ENCODE measurements at regions not wholly inside any gene's neighbourhood (a gene's known extent, or its start where the extent isn't known, plus 50 kb on each side); places are given as distances from the start of the nearest gene placed in this dataset.

DNA sequence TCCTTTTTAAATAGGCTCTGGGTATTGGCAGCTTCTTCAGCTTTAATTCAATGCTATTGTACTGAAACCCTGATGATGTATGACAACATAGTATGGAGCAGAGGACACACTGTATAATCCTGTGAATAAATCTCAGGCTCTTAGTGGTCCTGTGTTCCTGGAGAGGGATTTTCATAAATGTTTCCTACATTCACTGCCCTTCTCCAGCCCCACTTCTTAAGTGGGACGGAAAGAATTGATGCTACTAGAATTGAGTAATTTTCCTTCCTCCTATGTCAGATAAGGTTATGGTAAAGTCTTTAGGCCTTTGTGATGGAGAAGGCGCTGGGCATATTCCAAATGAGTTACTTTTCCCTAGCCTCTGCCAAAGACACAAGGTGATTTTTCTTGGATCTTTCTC, 779.4 kb downstream of the TNS3 start:
- Histone ChIP-seq H3K4me1 (replicated peaks in 1 of 2) (no peaks in the 10 kb centered on the region), H3K4me3 (no peak overlapping the region), H3K27ac (no peak overlapping the region)
- in situ Hi-C loops (cut with MboI; ENCODE audit: low pct_unique_long_range_greater_than_20kb in 2 of 9, low sequenced_read_pairs in 9 of 9, unreplicated experiment in 9 of 9), result no loop called here
- 40 to 100% (median 100%) methylated on average over 1 to 2 of the region's 2 CpGs; no CpG with 5 or more reads in 3 of the 10 experiments for WGBS, 10 experiments
- peak in 4 of 8 experiments; percentile 39 to 53 (median 46) for ATAC-seq (replicated peaks in 6 of 8)

DNA sequence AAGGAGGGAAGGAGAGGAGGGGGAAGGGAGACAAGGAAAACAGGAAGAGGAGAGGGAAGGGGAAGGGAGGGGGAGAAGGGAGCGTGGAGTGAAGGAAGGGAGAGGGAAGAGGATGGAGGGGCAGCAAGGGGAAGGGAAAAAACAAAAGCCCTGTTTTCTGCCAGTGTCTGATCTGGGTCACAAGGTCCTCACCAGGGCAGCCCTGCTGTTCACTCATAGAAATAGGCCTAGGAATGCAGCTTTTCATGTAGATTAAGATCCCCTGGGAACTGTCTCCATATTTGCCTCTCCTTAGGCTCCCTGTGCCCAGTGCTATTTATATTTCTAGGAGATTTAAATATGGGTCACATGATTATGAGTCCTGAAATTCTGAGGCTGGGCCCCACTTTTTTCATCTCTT, 790.7 kb downstream of the TNS3 start:
- peak in 6 of 8 experiments; percentile 69 to 93 (median 76) for ATAC-seq (replicated peaks in 6 of 8)
- H3K4me3 ChIP-seq, result no peak overlapping the region
- peaks cover 0 to 6% of the 10 kb centered on the region in 2 donors for H3K4me1 ChIP-seq (replicated peaks in 1 of 2)
- in situ Hi-C loops (cut with MboI; ENCODE audit: low pct_unique_long_range_greater_than_20kb in 2 of 9, low sequenced_read_pairs in 9 of 9, unreplicated experiment in 9 of 9), result loop anchor here in 1 of 9 experiments (25.0 kb wide), 2 partner anchors 296 to 396 kb away; no protein-coding TSS in a partner anchor
- no CpG with 5 or more reads among the region's 1 CpG for WGBS, 10 experiments
- no peak overlapping the region for H3K27ac ChIP-seq

DNA sequence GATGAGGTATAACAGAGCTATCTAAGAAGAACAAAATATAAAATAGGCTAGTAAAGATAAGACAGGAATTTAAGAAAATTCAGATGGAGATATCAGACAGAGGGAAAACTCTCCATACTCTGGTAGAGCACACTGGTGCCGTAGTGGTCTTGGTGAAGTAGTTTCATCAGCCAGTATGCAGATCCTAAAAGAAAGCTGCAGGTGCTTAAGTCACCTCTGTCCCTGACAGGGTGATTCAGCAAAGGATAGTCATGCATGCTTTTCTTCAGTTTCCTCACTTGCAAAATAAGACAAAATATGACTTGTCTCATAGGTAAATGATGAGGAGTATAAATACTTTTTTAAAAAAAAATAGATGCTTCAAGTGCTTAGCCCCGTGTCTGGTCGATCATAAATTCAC, 794.9 kb downstream of the TNS3 start:
- Histone ChIP-seq H3K4me3 (no peak overlapping the region), H3K4me1 (replicated peaks in 1 of 2) (peaks cover 0 to 8% of the 10 kb centered on the region in 2 donors), H3K27ac (no peak overlapping the region)
- no peak for ATAC-seq (replicated peaks in 6 of 8)
- in situ Hi-C loops (cut with MboI; ENCODE audit: low pct_unique_long_range_greater_than_20kb in 2 of 9, low sequenced_read_pairs in 9 of 9, unreplicated experiment in 9 of 9), result loop anchor here in 1 of 9 experiments (25.0 kb wide), 2 partner anchors 300 to 400 kb away; no protein-coding TSS in a partner anchor
- WGBS, 10 experiments, result 60 to 100% (median 92%) methylated on average over 2 to 3 of the region's 3 CpGs; no CpG with 5 or more reads in 1 of the 10 experiments

DNA sequence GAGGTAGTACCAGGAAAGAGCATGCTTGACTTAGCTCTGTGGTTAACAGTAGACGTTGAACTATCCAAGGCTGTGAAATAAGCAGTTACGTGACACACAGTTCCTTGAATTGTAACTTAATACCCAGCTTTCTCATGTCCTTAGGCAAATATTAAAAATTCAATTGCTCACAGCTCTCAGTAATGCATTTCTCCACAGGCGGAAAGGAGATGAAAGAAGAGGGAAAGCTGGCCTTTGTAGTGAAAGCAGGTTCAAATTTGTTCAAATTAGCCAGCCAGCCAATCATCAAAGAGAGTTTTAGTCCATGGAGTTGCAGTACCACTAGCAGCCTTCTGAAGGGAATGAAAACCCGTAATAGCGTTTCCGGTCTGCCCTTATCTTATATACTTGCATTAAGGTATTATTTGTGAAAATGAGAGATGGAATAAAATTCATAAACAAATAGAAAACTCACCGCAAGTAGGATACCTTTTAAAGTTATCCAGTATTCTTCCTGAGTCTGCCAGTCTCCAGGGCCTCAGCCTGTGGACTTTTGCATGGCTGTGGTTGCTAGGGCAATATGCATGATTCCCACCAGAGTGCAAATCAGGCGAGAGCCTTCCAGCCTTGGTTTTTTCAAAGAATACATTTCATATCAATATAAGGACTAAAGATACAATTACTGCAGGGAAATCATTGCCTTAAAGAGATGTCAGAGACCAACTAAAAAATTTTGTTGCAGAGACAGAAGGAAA, 795.5 kb downstream of the TNS3 start:
- in situ Hi-C loops (cut with MboI; ENCODE audit: low pct_unique_long_range_greater_than_20kb in 2 of 9, low sequenced_read_pairs in 9 of 9, unreplicated experiment in 9 of 9), result loop anchor here in 1 of 9 experiments (25.0 kb wide), 2 partner anchors 301 to 401 kb away; no protein-coding TSS in a partner anchor
- Histone ChIP-seq H3K4me1 (replicated peaks in 1 of 2) (peaks cover 0 to 8% of the 10 kb centered on the region in 2 donors), H3K27ac (no peak overlapping the region), H3K4me3 (no peak overlapping the region)
- 37 to 83% (median 58%) methylated on average over 2 to 8 of the region's 8 CpGs for WGBS, 10 experiments
- ATAC-seq (replicated peaks in 6 of 8), result peak in 6 of 8 experiments; percentile 44 to 98 (median 72)

DNA sequence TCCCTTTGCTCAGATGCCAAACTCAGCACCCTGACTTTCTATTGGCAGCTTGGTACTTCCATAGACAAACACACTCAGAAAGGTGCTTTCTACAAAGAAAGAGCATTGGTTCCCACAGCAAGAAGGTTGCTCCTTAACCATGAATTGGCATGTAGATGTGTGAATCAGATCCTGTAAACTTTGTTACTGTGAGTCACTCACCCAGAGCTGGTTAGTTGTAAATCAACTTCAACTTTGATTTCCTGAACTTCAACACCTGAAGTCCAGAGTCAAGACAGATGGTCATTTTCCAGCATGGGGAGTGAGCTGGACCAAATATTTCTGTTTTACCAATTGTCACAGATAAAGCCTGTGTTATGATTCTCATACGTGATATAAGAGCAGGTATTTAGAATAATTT, 797.2 kb downstream of the TNS3 start:
- WGBS, 10 experiments, result 75 to 100% (median 87%) methylated on average over 1 of the region's 1 CpG; no CpG with 5 or more reads in 2 of the 10 experiments
- no peak overlapping the region for H3K4me3 ChIP-seq
- in situ Hi-C loops (cut with MboI; ENCODE audit: low pct_unique_long_range_greater_than_20kb in 2 of 9, low sequenced_read_pairs in 9 of 9, unreplicated experiment in 9 of 9), result loop anchor here in 1 of 9 experiments (25.0 kb wide), 2 partner anchors 303 to 403 kb away; no protein-coding TSS in a partner anchor
- H3K4me1 ChIP-seq (replicated peaks in 1 of 2), result peaks cover 0 to 8% of the 10 kb centered on the region in 2 donors
- ATAC-seq (replicated peaks in 6 of 8), result peak in 2 of 8 experiments; percentile 39 to 48
- no peak overlapping the region for H3K27ac ChIP-seq

DNA sequence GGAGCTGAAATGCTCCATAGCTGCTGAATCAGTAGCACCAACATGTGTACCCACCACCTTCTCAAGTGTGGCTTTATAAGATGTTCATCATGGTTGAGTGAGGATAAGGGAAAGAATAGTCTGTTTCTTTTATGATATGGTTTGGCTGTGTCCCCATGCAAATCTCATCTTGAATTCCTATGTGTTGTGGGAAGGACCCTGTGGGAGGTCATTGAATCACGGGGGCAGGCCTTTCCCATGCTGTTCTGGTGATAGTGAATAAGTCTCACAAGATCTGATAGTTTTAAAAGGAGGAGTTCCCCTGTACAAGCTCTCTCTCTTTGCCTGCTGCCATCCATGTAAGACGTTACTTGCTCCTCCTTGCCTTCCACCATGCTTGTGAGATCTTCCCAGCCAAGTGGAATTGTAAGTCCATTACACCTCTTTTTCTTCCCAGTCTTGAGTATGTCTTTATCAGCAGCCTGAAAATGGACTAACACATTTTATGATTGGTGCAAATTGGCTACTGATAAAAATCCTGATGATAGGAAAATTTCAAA, 799.9 kb downstream of the TNS3 start:
- WGBS, 10 experiments, result 14 to 100% (median 76%) methylated on average over 1 to 2 of the region's 2 CpGs; no CpG with 5 or more reads in 3 of the 10 experiments
- in situ Hi-C loops (cut with MboI; ENCODE audit: low pct_unique_long_range_greater_than_20kb in 2 of 9, low sequenced_read_pairs in 9 of 9, unreplicated experiment in 9 of 9), result loop anchor here in 1 of 9 experiments (25.0 kb wide), 2 partner anchors 305 to 405 kb away; no protein-coding TSS in a partner anchor
- H3K27ac ChIP-seq, result no peak overlapping the region
- H3K4me1 ChIP-seq (replicated peaks in 1 of 2), result peaks cover 0 to 8% of the 10 kb centered on the region in 2 donors
- no peak overlapping the region for H3K4me3 ChIP-seq
- no peak for ATAC-seq (replicated peaks in 6 of 8)

DNA sequence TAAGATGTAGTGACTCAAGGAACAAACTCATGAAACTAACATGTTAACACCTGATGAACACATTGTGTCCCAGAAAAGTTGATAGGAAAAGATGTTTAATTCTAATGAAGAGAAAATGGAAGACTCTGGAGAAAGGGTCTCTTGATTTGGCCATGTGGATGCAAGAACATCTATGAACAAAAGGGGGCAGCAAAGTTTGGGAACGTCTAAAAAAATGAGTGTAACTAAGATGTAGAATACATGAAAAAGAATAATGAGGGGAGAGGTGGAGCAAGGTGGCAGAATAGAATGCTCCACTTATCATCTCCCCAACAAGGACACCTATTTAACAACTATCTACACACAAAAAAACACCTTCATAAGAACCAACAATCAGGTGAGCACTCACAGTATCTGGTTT, 805.1 kb downstream of the TNS3 start:
- ATAC-seq (replicated peaks in 6 of 8), result no peak
- in situ Hi-C loops (cut with MboI; ENCODE audit: low pct_unique_long_range_greater_than_20kb in 2 of 9, low sequenced_read_pairs in 9 of 9, unreplicated experiment in 9 of 9), result loop anchor here in 1 of 9 experiments (25.0 kb wide), 2 partner anchors 311 to 411 kb away; no protein-coding TSS in a partner anchor
- 0 to 40% (median 0%) methylated on average over 1 of the region's 1 CpG; no CpG with 5 or more reads in 1 of the 10 experiments for WGBS, 10 experiments
- no peak overlapping the region for H3K4me3 ChIP-seq
- H3K4me1 ChIP-seq (replicated peaks in 1 of 2), result no peaks in the 10 kb centered on the region
- no peak overlapping the region for H3K27ac ChIP-seq

DNA sequence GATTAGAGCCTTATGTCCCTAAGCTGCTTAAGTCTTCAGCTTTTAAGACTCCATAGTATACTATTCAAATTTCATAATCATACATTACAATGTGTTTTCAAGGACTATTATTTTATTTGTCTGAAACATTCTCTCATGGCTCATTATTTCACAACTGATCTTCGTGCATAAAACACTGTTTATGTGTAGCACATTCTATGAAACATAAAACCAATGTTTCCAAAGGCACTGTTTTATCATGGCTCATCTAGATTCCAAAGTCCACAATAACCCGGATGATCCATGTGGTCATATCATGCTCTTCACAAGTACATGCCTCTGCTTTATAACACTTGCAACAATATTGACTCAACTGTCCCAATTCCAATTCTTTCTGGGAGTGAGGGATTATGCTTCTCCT, 806.1 kb downstream of the TNS3 start:
- 0 to 100% (median 46%) methylated on average over 1 to 2 of the region's 2 CpGs for WGBS, 10 experiments
- H3K4me3 ChIP-seq, result no peak overlapping the region
- H3K27ac ChIP-seq, result no peak overlapping the region
- ATAC-seq (replicated peaks in 6 of 8), result no peak
- in situ Hi-C loops (cut with MboI; ENCODE audit: low pct_unique_long_range_greater_than_20kb in 2 of 9, low sequenced_read_pairs in 9 of 9, unreplicated experiment in 9 of 9), result loop anchor here in 1 of 9 experiments (25.0 kb wide), 2 partner anchors 312 to 412 kb away; no protein-coding TSS in a partner anchor
- no peaks in the 10 kb centered on the region for H3K4me1 ChIP-seq (replicated peaks in 1 of 2)

DNA sequence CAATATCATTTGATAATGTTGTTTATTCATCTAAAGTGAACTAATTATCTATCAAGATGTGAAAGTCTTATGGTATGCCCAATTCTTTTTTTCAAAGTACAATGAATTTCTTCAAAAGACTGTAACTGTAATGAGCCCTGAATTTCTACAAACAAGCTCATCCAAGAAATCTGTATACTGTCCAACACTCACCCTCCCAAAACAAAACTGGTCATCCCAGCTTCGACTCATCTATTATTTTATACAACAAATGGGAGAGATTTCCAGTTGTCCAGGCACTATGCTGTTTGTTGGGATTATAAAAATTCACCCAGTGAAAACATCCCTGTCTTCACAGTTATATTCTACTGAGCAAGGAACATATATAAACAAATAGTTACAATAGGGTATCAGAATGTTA, 806.9 kb downstream of the TNS3 start:
- H3K4me1 ChIP-seq (replicated peaks in 1 of 2), result no peaks in the 10 kb centered on the region
- no peak overlapping the region for H3K4me3 ChIP-seq
- in situ Hi-C loops (cut with MboI; ENCODE audit: low pct_unique_long_range_greater_than_20kb in 2 of 9, low sequenced_read_pairs in 9 of 9, unreplicated experiment in 9 of 9), result loop anchor here in 1 of 9 experiments (25.0 kb wide), 2 partner anchors 312 to 412 kb away; no protein-coding TSS in a partner anchor
- WGBS, 10 experiments, result 25 to 100% (median 60%) methylated on average over 1 of the region's 1 CpG; no CpG with 5 or more reads in 2 of the 10 experiments
- no peak overlapping the region for H3K27ac ChIP-seq
- no peak for ATAC-seq (replicated peaks in 6 of 8)

DNA sequence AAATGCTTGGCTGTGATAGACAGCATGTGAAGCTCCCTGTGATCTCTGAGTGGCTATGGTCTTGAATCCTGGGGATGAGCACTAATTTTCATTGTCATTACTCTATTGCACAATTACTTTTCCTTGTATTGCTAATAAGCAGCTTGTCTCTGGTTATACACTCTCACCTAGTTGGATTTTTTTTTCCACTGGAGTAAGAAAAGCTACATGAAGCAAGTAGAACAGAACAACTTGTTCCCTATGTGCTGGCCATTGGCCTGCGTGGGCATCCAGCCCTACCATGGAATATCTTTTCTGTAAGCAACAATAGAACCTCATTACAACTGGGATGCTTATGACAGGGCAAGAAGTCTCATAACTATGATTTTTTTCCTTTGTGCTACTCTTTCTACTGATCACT, 807.4 kb downstream of the TNS3 start:
- 20 to 100% (median 100%) methylated on average over 1 of the region's 1 CpG; no CpG with 5 or more reads in 4 of the 10 experiments for WGBS, 10 experiments
- H3K4me3 ChIP-seq, result no peak overlapping the region
- ATAC-seq (replicated peaks in 6 of 8), result no peak
- H3K27ac ChIP-seq, result no peak overlapping the region
- in situ Hi-C loops (cut with MboI; ENCODE audit: low pct_unique_long_range_greater_than_20kb in 2 of 9, low sequenced_read_pairs in 9 of 9, unreplicated experiment in 9 of 9), result loop anchor here in 1 of 9 experiments (25.0 kb wide), 1 partner anchor 862 kb away; the partner anchor contains the start of gene IGFBP3
- no peaks in the 10 kb centered on the region for H3K4me1 ChIP-seq (replicated peaks in 1 of 2)

DNA sequence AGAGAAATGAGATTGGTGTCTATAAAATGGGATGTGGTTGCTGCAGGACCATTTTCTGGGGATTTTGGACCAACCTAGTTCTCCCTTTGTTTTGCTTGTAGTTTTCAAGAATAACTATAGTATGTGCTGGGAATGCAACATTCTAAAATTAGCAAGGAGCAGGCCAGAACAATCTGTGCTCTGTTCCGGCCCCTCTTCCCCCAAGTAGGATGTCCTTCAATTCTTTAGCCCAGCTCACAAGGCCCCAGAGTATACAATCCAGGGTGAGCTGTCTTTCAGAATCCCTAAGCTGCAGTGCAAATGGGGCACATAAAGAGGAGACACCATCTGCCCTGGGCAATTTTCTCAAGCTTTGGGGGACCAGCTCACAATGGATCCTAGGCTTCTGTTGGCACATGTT, 809.1 kb downstream of the TNS3 start:
- ATAC-seq (replicated peaks in 6 of 8), result no peak
- WGBS, 10 experiments, result 40 to 100% (median 100%) methylated on average over 1 of the region's 1 CpG; no CpG with 5 or more reads in 5 of the 10 experiments
- Histone ChIP-seq H3K27ac (no peak overlapping the region), H3K4me1 (replicated peaks in 1 of 2) (no peaks in the 10 kb centered on the region), H3K4me3 (no peak overlapping the region)
- in situ Hi-C loops (cut with MboI; ENCODE audit: low pct_unique_long_range_greater_than_20kb in 2 of 9, low sequenced_read_pairs in 9 of 9, unreplicated experiment in 9 of 9), result loop anchor here in 1 of 9 experiments (25.0 kb wide), 1 partner anchor 860 kb away; the partner anchor contains the start of gene IGFBP3

DNA sequence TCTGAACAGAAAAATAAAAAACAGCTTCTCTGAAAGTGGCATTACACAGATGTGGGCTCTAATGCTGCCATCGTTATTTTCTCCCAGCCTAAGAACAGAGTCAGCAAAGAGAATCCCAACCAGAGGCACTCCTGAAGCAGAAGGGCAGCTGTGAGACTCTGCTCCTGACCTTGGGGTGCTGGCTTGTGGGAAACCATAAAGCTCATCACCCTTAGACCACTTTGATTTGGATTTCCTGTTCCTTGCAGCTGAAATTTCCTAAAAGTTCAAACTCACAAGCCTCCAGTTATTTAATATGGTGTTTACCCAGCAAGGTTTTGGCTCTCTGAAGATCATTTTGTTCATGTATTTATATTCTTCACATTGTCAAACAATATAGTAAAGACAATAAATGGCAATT, 814.8 kb downstream of the TNS3 start:
- no peak for ATAC-seq (replicated peaks in 6 of 8)
- WGBS, 10 experiments, result 11 to 80% (median 64%) methylated on average over 1 of the region's 1 CpG; no CpG with 5 or more reads in 6 of the 10 experiments
- in situ Hi-C loops (cut with MboI; ENCODE audit: low pct_unique_long_range_greater_than_20kb in 2 of 9, low sequenced_read_pairs in 9 of 9, unreplicated experiment in 9 of 9), result loop anchor here in 1 of 9 experiments (25.0 kb wide), 1 partner anchor 855 kb away; the partner anchor contains the start of gene IGFBP3

More for the DNA sequence above, 814.8 kb downstream of the TNS3 start:
- Histone ChIP-seq H3K4me3 (no peak overlapping the region), H3K4me1 (replicated peaks in 1 of 2) (no peaks in the 10 kb centered on the region), H3K27ac (no peak overlapping the region)
